ACC112 (cell line): ENCODE measurements at regions not wholly inside any gene's neighbourhood (a gene's known extent, or its start where the extent isn't known, plus 50 kb on each side); places are given as distances from the start of the nearest gene placed in this dataset.

Experiments
- H2AFZ ChIP-seq: fragments of 200-600 bp; sonication (generic); one replicate; pipeline ENCODE4 v1.6.0; 2017; ENCODE audit warnings: antibody characterized with exemption, low read length; ENCODE audit not compliant: unreplicated experiment
- H3K27ac ChIP-seq: fragments of 200-600 bp; sonication (generic); 2 replicates; pipeline ENCODE4 v1.5.1; 2014; ENCODE audit warnings: low read depth, mild to moderate bottlenecking, antibody characterized with exemption, low read length, moderate library complexity
- H3K27me3 ChIP-seq: fragments of 200-600 bp; sonication (generic); 2 replicates; pipeline ENCODE4 v1.6.1; 2014; ENCODE audit warnings: mild to moderate bottlenecking, antibody characterized with exemption, low read length, moderate library complexity, mixed read lengths; ENCODE audit not compliant: insufficient read depth
- H3K36me3 ChIP-seq: fragments of 200-600 bp; sonication (generic); 2 replicates; pipeline ENCODE4 v1.6.1; 2016; ENCODE audit warnings: mild to moderate bottlenecking, antibody characterized with exemption, low read length, moderate library complexity, mixed read lengths; ENCODE audit not compliant: insufficient read depth
- H3K4me1 ChIP-seq: fragments of 200-600 bp; sonication (generic); one replicate; pipeline ENCODE4 v1.6.1; 2016; ENCODE audit warnings: low read length, mixed read lengths; ENCODE audit not compliant: insufficient read depth, unreplicated experiment, control insufficient read depth
- H3K4me3 ChIP-seq: fragments of 200-600 bp; sonication (generic); 2 replicates; pipeline ENCODE4 v1.5.1; 2014; ENCODE audit warnings: mild to moderate bottlenecking, low read depth, low read length
- H3K79me2 ChIP-seq: fragments of 200-600 bp; sonication (generic); one replicate; pipeline ENCODE4 v1.6.0; 2016; ENCODE audit warnings: low read length; ENCODE audit not compliant: control insufficient read depth, unreplicated experiment, insufficient read depth

- peak overlapping the region; percentile 88 for H2AFZ ChIP-seq
- peaks cover 16% of the 10 kb centered on the region for H3K4me1 ChIP-seq
- no peaks in the 10 kb centered on the region for H3K27me3 ChIP-seq
- H3K36me3 ChIP-seq = no peaks in the 10 kb centered on the region
- no peak overlapping the region for H3K27ac ChIP-seq
- peaks cover 13% of the 10 kb centered on the region for H3K79me2 ChIP-seq
- peak overlapping the region; percentile 78 for H3K4me3 ChIP-seq
These were observed 186.8 kb downstream of the ZEB2 start for GRCh38 chr2:144333143-144333555.

DNA sequence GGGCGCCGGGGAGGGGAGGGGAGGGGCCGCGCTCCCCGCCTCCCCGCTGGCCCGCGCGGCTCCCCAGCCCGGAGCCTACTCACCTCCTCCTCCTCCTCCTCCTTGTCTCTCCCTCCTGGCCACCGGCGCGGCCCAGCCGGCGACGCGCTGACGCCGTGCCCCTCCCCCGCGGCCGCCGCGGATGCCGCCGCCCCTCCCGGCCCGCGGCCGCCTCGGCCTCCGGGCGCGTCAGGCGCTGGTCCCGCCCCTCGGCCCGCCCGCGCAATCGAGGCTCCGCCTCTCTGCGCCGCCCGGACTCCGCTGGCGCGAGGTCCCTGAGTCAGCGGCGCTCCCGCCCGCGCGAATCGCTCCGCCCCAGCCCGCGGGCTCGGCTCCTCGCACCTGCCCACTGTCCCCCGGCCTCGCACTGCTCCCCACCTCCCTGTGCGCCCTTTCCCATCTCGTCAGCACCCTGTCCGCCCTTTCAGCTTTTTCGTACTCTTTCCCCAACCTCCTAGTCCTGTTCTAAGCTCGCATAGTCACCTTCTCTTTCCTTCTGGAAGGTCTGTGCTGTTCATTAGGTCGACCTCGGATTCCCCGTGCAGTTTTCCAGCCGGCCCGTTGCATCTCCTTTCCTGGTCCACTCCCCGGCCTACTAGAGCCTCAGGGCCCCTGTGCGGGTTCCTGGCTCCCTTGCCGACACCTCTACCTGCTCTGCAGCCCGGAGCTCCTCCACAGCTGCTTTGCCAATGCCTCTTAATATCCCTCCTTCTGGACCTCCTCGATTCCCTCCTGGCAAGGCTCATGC, 187.4 kb downstream of the ZEB2 start:
- H3K36me3 ChIP-seq = no peaks in the 10 kb centered on the region
- peak overlapping the region; percentile 87 for H3K4me3 ChIP-seq
- peaks cover 16% of the 10 kb centered on the region for H3K4me1 ChIP-seq
- peak overlapping the region; percentile 88 for H2AFZ ChIP-seq
- H3K79me2 ChIP-seq = peaks cover 13% of the 10 kb centered on the region
- peak overlapping the region; percentile 71; the same call in 1 of the 2 replicates for H3K27ac ChIP-seq
- H3K27me3 ChIP-seq = no peaks in the 10 kb centered on the region

DNA sequence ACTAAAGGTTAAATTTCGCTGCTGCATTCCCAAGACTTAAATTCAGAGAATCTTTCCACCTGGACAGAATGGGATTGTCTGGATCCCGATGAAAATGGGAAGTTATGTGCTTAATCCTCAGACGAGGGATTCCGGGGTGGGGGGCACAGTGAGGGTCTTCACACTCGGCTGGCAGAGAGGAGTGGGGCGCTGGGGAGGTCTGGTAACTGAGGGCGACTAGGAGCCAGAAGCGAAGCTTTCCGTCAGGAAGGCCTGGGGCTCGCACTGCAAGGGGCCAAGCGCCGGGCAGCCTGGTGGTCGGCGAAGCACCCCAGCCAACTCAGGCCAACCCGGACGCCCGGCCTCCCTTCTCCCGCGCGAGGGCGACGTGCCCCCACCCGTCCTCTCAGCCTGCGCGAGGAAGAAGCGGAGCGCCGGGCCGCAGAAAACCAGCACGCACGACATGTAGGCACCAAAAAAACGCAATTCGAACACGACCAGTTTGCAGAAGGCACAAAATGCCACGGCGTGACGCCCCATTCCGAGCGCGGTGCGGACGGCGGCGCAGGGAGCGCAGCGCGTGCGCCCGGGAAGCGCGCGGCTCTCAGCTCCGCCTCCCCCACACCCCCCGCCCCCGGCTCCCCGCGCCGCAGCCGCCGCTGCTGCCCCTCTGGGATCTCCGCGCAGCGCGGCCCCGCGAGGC, 188.1 kb downstream of the ZEB2 start:
- no peaks in the 10 kb centered on the region for H3K36me3 ChIP-seq
- H3K4me1 ChIP-seq = peaks cover 16% of the 10 kb centered on the region
- peak overlapping the region; percentile 87 for H3K4me3 ChIP-seq
- H3K79me2 ChIP-seq = peaks cover 13% of the 10 kb centered on the region
- H2AFZ ChIP-seq = peak overlapping the region; percentile 4
- H3K27me3 ChIP-seq = no peaks in the 10 kb centered on the region
- H3K27ac ChIP-seq = peak overlapping the region; percentile 71

DNA sequence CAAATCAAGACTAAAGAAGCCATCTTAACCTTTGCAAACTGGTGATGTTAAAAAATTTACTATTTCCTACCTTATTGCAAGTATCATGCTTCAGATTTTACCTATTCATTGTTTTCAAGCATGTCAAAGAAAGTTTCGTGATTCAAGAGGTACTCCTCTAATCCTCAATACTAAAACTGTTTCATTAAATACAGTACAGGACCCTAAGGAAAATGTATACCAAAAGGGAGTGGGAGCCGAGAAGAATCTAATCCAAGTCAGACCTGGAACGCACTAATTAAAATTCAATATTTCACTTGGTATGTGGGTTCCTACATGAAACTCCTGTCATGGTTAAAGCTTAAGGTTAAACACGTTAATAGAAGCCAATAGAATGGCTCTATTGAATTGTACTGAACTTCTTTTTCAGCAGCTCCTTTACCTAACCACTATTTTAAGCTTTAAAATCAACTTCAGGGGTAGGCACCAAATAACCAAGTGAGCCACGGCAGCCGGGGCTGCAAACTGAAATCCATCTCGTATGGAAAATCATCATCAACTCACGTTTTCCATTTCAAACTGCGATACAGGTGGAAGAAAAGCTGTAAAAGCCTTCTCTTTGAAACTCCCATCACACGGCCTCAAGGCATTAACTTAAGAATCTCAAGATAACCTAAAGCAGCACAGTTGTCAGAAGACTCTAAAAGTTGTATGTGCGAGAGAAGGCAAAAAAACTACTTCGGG, 188.8 kb downstream of the ZEB2 start:
- peaks cover 13% of the 10 kb centered on the region for H3K79me2 ChIP-seq
- H2AFZ ChIP-seq = peak overlapping the region; percentile 4
- no peaks in the 10 kb centered on the region for H3K36me3 ChIP-seq
- peak overlapping the region; percentile 87 for H3K4me3 ChIP-seq
- H3K4me1 ChIP-seq = peaks cover 16% of the 10 kb centered on the region
- H3K27ac ChIP-seq = peak overlapping the region; percentile 71
- H3K27me3 ChIP-seq = no peaks in the 10 kb centered on the region

DNA sequence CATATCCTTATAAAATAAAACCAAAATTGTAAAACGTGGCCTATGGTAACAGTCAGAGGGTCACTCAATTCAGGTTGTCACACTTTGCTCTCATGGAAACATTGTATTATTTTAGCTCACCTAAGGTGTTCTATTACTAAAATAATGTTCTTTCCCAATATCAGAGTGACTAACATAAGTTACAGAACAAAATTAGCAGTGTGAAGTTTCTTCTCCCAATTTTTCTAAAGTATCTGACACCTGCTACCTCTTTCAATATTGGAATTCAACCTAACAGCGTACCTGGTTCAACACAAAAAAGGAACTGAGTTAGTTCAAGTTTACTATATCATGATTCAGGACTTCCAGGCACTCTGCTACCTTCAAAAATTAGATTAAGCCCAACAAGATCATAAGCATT, 190.4 kb downstream of the ZEB2 start:
- H3K79me2 ChIP-seq = peaks cover 13% of the 10 kb centered on the region
- H3K27me3 ChIP-seq = no peaks in the 10 kb centered on the region
- no peaks in the 10 kb centered on the region for H3K36me3 ChIP-seq
- no peak overlapping the region for H2AFZ ChIP-seq
- H3K27ac ChIP-seq = no peak overlapping the region
- H3K4me3 ChIP-seq = no peak overlapping the region
- H3K4me1 ChIP-seq = peaks cover 16% of the 10 kb centered on the region

DNA sequence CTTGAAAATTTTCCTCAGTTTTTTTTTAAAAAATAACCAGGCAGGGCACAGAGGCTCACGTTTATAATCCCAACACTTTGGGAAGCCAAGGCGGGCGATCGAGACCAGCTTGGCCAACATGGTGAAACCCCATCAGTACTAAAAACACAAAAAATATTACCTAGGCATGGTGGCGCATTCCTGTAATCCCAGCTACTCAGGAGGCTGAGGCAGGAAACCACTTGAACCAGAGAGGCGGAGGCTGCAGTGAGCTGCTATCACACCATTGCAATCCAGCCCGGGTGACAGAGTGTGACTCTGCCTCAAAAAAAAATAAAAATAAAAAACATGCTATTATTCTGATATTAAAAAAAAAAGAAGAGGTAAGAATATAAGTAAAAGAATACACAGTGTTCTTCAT, 191.0 kb downstream of the ZEB2 start:
- Histone ChIP-seq H3K36me3 (no peaks in the 10 kb centered on the region), H3K27me3 (no peaks in the 10 kb centered on the region), H3K4me3 (no peak overlapping the region), H3K4me1 (peaks cover 16% of the 10 kb centered on the region), H3K27ac (no peak overlapping the region), H3K79me2 (peaks cover 13% of the 10 kb centered on the region), H2AFZ (no peak overlapping the region)

DNA sequence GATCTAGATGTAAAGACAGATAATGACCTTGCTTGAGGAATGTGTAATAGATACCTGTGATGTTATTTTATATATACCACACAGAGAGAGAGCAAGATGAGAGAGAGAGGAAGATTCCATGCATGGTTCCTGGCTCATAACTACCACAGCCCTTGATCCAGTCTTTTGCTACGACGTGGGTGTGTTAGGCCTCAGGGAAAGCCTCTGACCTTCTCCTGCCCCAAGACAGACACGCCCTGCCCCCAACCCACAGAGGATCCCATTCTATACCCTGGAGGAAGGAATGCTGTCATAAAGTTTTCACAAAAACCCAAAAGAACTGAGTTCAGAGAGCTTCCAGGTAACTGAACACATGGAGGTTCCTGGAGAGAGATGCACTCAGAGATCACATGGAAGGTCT, 193.1 kb downstream of the ZEB2 start:
- Histone ChIP-seq H3K36me3 (no peaks in the 10 kb centered on the region; the same call in 1 of the 2 replicates), H3K27me3 (no peaks in the 10 kb centered on the region), H3K4me3 (no peak overlapping the region), H3K4me1 (peaks cover 11% of the 10 kb centered on the region), H3K79me2 (peaks cover 13% of the 10 kb centered on the region), H3K27ac (no peak overlapping the region), H2AFZ (no peak overlapping the region)

- H3K4me1 ChIP-seq = peaks cover 12% of the 10 kb centered on the region
- H3K27ac ChIP-seq = no peak overlapping the region
- H3K79me2 ChIP-seq = peaks cover 8% of the 10 kb centered on the region
- H3K36me3 ChIP-seq = no peaks in the 10 kb centered on the region; the same call in 1 of the 2 replicates
- H3K27me3 ChIP-seq = no peaks in the 10 kb centered on the region
- H3K4me3 ChIP-seq = no peak overlapping the region
- no peak overlapping the region for H2AFZ ChIP-seq
These were observed 194.8 kb downstream of the ZEB2 start for GRCh38 chr2:144325086-144325485.

GRCh38 chr2:144324446-144325045, 195.4 kb downstream of the ZEB2 start:
- Histone ChIP-seq H2AFZ (no peak overlapping the region), H3K4me1 (peaks cover 11% of the 10 kb centered on the region), H3K27me3 (no peaks in the 10 kb centered on the region), H3K36me3 (no peaks in the 10 kb centered on the region; the same call in 1 of the 2 replicates), H3K27ac (no peak overlapping the region), H3K79me2 (peaks cover 2% of the 10 kb centered on the region), H3K4me3 (no peak overlapping the region)

- Histone ChIP-seq H3K4me1 (peaks cover 11% of the 10 kb centered on the region), H3K36me3 (no peaks in the 10 kb centered on the region; the same call in 1 of the 2 replicates), H3K27me3 (no peaks in the 10 kb centered on the region), H3K79me2 (no peaks in the 10 kb centered on the region), H2AFZ (no peak overlapping the region), H3K27ac (no peak overlapping the region), H3K4me3 (no peak overlapping the region)
These were observed 196.0 kb downstream of the ZEB2 start for GRCh38 chr2:144323946-144324345.
